ENCODE measurements at regions not wholly inside any gene's neighbourhood (a gene's known extent, or its start where the extent isn't known, plus 50 kb on each side); places are given as distances from the start of the nearest gene placed in this dataset.
"Not testable (repeated sequence)": the region's sequence is repeated elsewhere in the genome, so short reads cannot be mapped to it uniquely, and the experiment has no call there.

DNA sequence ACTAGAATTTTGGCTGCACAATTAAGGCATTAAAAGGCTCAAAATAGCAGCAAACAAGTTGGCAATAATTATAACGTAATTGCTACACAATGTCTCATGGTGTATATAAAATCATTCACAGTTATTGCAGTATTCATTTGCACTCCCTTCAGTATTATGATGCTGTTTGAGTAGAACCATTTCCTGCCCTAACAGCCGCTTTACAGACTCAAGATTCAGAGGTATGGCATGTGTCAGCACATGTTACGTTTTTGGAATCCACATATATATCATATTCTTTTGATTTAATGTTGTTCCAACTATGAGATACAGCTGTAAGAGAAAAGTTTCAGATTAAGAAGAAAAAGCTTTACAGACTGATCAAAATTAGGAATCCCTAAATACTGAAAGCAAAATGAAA is 56.3 kb upstream of the NCKAP5 start:
- DNase-seq (ENCODE audit: low read depth), result no peak

DNA sequence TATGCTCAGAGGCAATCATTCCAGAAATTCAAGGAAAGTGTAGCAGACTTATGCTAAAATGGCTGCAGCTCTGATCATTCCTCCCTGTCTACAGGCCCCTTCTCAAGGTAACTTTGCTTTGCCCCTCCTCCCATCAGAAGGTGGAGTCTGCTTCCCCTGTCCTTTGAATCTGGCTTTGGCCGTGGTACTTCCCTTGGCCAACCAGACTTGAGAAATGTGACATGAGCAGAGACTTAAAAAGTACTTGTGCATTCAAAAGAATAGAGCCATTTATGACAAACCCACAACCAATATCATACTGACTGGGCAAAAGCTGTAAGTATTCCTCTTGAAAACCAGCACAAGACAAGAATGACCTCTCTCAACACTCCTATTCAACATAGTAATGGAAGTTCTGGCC is 59.5 kb upstream of the NCKAP5 start:
- no peak for DNase-seq (ENCODE audit: low read depth)

- no peak for DNase-seq (ENCODE audit: low read depth)
Measured at GRCh38 chr2:133633309-133633708, 65.0 kb upstream of the NCKAP5 start.

GRCh38 chr2:133633881-133634409 is 65.7 kb upstream of the NCKAP5 start:
- DNase-seq (ENCODE audit: low read depth), result no peak

DNA sequence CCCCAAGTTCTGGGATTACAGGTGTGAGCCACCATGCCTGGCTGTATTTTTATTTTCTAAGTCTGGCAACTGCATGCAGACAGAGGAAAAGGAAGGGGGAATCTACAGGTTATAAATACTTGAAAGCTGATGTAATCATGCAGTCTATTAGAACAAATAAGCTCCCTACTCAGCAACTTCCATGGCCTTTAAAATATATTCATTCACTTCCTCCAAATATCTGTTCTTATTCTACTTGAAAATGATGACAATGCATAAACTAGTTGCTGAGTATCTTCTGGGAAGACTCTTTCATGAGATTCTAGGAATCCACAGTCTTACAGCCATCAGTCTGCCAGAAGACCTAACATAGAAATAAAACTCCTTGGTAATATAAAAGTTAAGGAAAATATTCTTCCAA is 66.9 kb upstream of the NCKAP5 start:
- no peak for DNase-seq (ENCODE audit: low read depth)

DNA sequence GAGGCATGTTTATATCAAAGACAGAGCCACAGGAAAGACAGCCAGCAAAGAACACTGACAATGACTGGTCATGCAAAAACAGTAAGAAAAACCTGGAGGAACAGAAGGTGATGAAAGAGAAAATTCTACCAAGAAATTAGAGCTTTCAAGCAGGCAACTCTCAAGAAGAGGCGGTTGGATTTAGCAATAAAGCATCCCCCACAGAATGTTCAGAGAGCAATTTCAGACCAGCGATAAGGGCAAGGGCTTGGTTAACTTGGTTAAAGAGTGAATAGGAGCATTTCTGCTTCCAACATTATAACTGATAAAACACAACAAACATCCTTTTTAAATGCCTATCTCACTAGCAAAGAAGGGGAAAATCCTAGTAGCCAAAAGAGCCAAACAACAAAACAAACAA is 68.0 kb upstream of the NCKAP5 start:
- DNase-seq (ENCODE audit: low read depth), result no peak

DNA sequence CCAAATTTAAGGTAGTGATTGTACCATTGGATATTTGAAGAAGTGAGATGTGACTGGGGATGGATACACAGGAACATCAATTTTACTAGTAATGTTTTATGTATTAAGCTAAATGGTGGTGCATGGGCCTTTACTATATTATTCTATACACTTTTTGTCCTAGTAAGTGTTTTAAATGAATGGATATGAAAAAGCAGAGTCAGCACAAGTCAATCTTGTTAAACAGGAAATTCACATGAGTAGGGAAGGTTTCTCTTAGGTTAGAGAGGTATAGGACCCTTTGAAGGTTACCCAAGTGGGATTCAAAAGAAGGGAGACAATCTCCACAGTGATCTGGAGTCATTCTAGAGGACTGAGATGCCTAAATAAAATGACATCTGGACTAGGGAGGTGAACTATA is 71.8 kb upstream of the NCKAP5 start:
- no peak for DNase-seq (ENCODE audit: low read depth)

DNA sequence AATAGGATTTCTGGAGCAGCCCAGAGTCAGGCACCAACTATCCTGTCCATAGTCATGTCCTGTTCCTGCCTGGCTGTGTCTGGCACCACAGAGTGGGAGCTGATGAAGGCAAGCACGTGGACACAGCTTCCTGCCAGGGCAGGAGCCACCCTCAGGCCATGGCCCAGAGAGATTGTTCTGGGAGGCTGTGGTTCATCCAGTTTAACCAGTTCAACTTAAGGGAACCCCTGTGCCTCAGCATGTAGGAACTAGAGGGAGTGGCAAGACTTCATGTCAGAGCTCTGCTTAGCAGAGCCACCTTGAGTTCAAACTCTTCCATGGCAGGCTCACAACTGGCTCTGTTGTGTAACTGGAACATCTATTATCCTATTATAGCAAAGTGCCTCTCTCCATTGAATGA is 73.2 kb upstream of the NCKAP5 start:
- DNase-seq (ENCODE audit: low read depth), result no peak

- no peak for DNase-seq (ENCODE audit: low read depth)
Measured at GRCh38 chr2:133641942-133642725, 73.9 kb upstream of the NCKAP5 start.

- no peak for DNase-seq (ENCODE audit: low read depth)
Measured at GRCh38 chr2:133642791-133643191, 74.5 kb upstream of the NCKAP5 start.

GRCh38 chr2:133643863-133644262 is 75.6 kb upstream of the NCKAP5 start:
- no peak for DNase-seq (ENCODE audit: low read depth)

DNA sequence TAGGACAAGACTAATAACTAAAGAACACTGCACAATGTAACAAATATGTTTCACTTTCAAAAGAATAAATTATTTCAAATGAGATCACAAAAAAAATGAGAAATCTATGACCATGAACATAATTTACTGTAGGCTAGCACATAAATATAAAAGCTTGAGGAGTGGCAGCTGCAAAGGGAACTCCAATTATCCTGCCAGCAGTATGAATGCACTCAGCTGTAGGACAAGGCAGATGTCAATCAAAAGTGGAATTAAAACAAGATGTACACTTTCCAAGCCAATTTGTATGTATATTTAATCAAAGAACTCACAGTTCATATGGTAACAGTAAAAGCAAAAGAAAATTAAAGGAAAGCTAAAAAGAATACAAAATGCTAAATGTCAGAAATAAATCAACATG is 76.6 kb upstream of the NCKAP5 start:
- no peak for DNase-seq (ENCODE audit: low read depth)

- not testable (repeated sequence) for DNase-seq (ENCODE audit: low read depth)
Measured at GRCh38 chr2:133647386-133647785, 79.1 kb upstream of the NCKAP5 start.

DNA sequence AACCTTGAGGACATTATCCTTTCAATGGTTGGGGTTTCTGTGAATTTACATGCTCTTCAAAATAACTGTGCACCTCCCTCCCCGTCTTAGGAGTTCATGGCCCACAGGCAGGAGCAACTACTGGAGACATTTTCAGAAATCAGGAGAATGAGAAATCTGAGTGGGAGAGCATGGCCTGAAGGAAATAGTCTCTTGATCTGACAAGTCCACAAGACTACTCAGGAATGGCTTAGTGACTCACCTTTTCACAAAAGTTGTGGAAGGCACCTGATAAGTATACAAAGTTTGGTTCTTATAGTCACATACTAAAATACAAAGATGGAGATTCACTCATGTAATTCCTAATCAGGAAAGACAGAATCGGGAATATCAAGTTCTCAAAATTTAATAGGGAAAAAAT is 83.6 kb upstream of the NCKAP5 start:
- DNase-seq (ENCODE audit: low read depth), result no peak

- no peak for DNase-seq (ENCODE audit: low read depth)
Measured at GRCh38 chr2:133652398-133652797, 84.1 kb upstream of the NCKAP5 start.

- DNase-seq (ENCODE audit: low read depth), result no peak
Measured at GRCh38 chr2:133653056-133653455, 84.8 kb upstream of the NCKAP5 start.

- DNase-seq (ENCODE audit: low read depth), result no peak
Measured at GRCh38 chr2:133654949-133655348, 86.7 kb upstream of the NCKAP5 start.

DNA sequence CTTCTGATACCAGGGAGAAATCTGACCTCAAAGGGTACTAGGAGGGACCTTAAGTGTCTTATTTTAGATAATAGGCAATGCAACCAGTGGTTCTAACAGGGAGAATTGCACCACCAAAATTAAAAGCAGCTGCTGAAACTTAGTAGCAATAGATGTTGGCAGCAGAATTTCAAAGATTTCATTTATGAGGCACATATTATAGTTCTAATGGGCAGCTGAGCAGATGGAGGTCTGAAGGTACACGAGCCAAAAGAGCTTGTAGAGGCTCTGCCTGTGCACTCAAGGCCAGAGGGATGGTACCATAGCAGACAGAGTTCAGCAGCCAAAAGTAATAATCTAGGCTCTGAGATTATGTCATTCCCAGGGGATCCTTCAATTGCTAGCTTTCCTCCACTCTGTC is 87.3 kb upstream of the NCKAP5 start:
- DNase-seq (ENCODE audit: low read depth), result no peak

GRCh38 chr2:133657591-133657990 is 89.3 kb upstream of the NCKAP5 start:
- no peak for DNase-seq (ENCODE audit: low read depth)

- no peak for DNase-seq (ENCODE audit: low read depth)
Measured at GRCh38 chr2:133658020-133658903, 90.0 kb upstream of the NCKAP5 start.

- DNase-seq (ENCODE audit: low read depth), result no peak
Measured at GRCh38 chr2:133660510-133660909, 92.2 kb upstream of the NCKAP5 start.

DNA sequence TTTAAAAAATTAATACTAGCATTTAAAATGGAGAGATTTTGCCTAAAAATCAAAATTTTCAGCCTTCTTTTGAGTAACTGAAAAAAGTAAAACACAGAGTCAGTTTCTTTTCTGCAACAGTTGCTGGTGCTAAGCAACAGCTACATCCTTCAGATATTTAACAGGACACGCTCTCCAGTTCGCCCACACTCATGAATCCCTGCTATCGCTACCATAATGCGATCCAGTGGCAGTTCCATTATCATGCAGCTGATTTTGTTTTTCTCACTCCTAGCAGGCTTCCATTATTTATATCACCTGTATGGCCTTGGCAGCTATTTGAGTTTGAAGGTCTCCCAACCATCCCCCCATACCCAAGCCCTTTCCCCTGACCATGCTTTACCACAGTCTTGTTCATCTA is 93.1 kb upstream of the NCKAP5 start:
- no peak for DNase-seq (ENCODE audit: low read depth)

DNA sequence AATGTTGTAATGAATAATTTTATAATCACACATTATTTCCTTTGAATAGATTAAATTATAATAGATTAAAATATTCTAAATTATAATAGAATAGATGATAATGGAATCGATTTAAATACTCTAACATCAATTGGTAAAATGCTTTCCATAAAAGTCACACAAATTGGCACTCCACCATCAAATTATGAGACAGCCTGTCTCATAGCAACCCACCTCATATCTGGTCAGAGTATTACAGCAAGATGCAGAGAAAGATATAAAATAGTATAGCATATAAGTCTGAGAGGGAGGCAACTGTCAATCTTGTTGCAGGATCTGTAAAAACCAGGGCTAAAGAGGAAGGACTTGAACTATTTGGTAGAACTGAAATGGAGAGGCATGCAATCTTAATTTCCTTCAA is 98.4 kb upstream of the NCKAP5 start:
- DNase-seq (ENCODE audit: low read depth), result no peak
